GM23338 (cell line): ENCODE measurements at regions not wholly inside any gene's neighbourhood (a gene's known extent, or its start where the extent isn't known, plus 50 kb on each side); places are given as distances from the start of the nearest gene placed in this dataset.

Source experiments
- ATAC-seq: fragments of 200-7000 bp; cut with Tn5 transposase; 3 replicates; pipeline ENCODE4 v1.9.1; 2020
- DNase-seq: peaks from one replicate; pipeline ENCODE4 v3.0.0-alpha.2; 2015; ENCODE audit warnings: low spot score
- H2AFZ ChIP-seq: fragments of 200-600 bp; sonication (generic); 2 replicates; pipeline ENCODE4 v1.8.0; 2016; ENCODE audit warnings: antibody characterized with exemption, mild to moderate bottlenecking, moderate library complexity
- H3F3A ChIP-seq: fragments of 200-600 bp; sonication (generic); replicated peaks from 2 replicates; pipeline ENCODE4 v1.8.0; 2017; ENCODE audit warnings: antibody characterized with exemption, mixed run types, low read depth
- H3K27ac ChIP-seq: fragments of 200-600 bp; sonication (generic); 2 replicates; pipeline ENCODE4 v1.6.1; 2016; ENCODE audit warnings: low read depth
- H3K27me3 ChIP-seq: fragments of 200-600 bp; sonication (generic); 2 replicates; pipeline ENCODE4 v1.8.0; 2016; ENCODE audit warnings: mild to moderate bottlenecking, mixed run types, moderate library complexity; ENCODE audit not compliant: insufficient read depth
- H3K36me3 ChIP-seq: fragments of 200-600 bp; sonication (generic); 2 replicates; pipeline ENCODE4 v1.8.0; 2016; ENCODE audit warnings: mild to moderate bottlenecking; ENCODE audit not compliant: insufficient read depth
- H3K4me1 ChIP-seq: fragments of 200-600 bp; sonication (generic); 2 replicates; pipeline ENCODE4 v1.8.0; 2016; ENCODE audit warnings: mild to moderate bottlenecking, moderate library complexity; ENCODE audit not compliant: insufficient read depth
- H3K4me2 ChIP-seq: fragments of 200-600 bp; sonication (generic); 2 replicates; pipeline ENCODE4 v1.7.1; 2017; ENCODE audit warnings: mixed run types
- H3K4me3 ChIP-seq: fragments of 200-600 bp; sonication (generic); 2 replicates; pipeline ENCODE4 v1.6.1; 2016; ENCODE audit warnings: mixed run types
- H3K79me2 ChIP-seq: fragments of 200-600 bp; sonication (generic); replicated peaks from 2 replicates; pipeline ENCODE4 v1.8.0; 2017; ENCODE audit warnings: mild to moderate bottlenecking; ENCODE audit not compliant: insufficient read depth
- H3K9me2 ChIP-seq: fragments of 200-600 bp; sonication (generic); 2 replicates; pipeline ENCODE4 v1.8.0; 2017; ENCODE audit not compliant: insufficient read depth
- H4K20me1 ChIP-seq: fragments of 200-600 bp; sonication (generic); replicated peaks from 2 replicates; pipeline ENCODE4 v1.8.0; 2017; ENCODE audit warnings: mild to moderate bottlenecking; ENCODE audit not compliant: insufficient read depth
- H3K27ac Mint-ChIP-seq: 2 replicates; pipeline ENCODE4 v1.8.0; 2020; ENCODE audit warnings: inconsistent platforms, mild to moderate bottlenecking, moderate library complexity, mixed read lengths
- H3K27me3 Mint-ChIP-seq: 3 replicates; pipeline ENCODE4 v1.8.0; 2022; ENCODE audit warnings: low read depth, mild to moderate bottlenecking, moderate library complexity, mixed read lengths, inconsistent platforms; ENCODE audit not compliant: insufficient read depth, poor library complexity
- H3K36me3 Mint-ChIP-seq: 3 replicates; pipeline ENCODE4 v1.8.0; 2021; ENCODE audit warnings: low read depth, mild to moderate bottlenecking, inconsistent platforms, moderate library complexity, mixed read lengths
- H3K4me1 Mint-ChIP-seq: 3 replicates; pipeline ENCODE4 v1.8.0; 2020; ENCODE audit warnings: mild to moderate bottlenecking, inconsistent platforms, mixed read lengths
- H3K4me3 Mint-ChIP-seq: 3 replicates; pipeline ENCODE4 v1.8.0; 2021; ENCODE audit warnings: moderate library complexity, mild to moderate bottlenecking, inconsistent platforms, mixed read lengths
- H3K9me3 Mint-ChIP-seq: 3 replicates; pipeline ENCODE4 v1.8.0; 2020; ENCODE audit warnings: moderate library complexity, mild to moderate bottlenecking, inconsistent platforms, mixed read lengths
- CTCF ChIP-seq, 2 experiments: fragments of 200-600 bp in 1 of 2; sonication (generic) in 1 of 2; conservative IDR thresholded peaks; 2 replicates each; pipeline versions ENCODE4 v1.5.1 to v1.6.1; 2016 to 2017; ENCODE audit warnings: antibody characterized with exemption in 2 of 2, low read depth in 2 of 2, mild to moderate bottlenecking in 2 of 2, moderate library complexity in 1 of 2
- REST ChIP-seq: IDR thresholded peaks from one replicate; pipeline ENCODE4 v1.6.1; 2018; ENCODE audit warnings: antibody characterized with exemption; ENCODE audit not compliant: unreplicated experiment
- ZNF462 ChIP-seq: fragments of 250-450 bp; sonication (Bioruptor Pico); IDR thresholded peaks from 2 replicates; pipeline ENCODE4 v1.5.0; 2020; ENCODE audit warnings: mild to moderate bottlenecking, moderate library complexity

GRCh38 chr1:81607086-81607485 is 193.6 kb upstream of the ADGRL2 start (continued):
- no peak for TF ChIP-seq REST

- Histone ChIP-seq H2AFZ (no peak overlapping the region), H3K9me2 (0 out of 2 replicates have a peak, but pooled peaks cover 4% of the 10 kb centered on the region), H3K27me3 (peaks cover 3% of the 10 kb centered on the region; the same call in 1 of the 2 replicates), H3K79me2 (no peaks in the 10 kb centered on the region), H3K36me3 (no peaks in the 10 kb centered on the region), H4K20me1 (no peaks in the 10 kb centered on the region), H3K27ac (no peak overlapping the region), H3K4me2 (no peak overlapping the region), H3K4me1 (peaks cover 11% of the 10 kb centered on the region; the same call in 1 of the 2 replicates), H3F3A (no peaks in the 10 kb centered on the region), H3K4me3 (no peak overlapping the region)
- DNase-seq (no peak), ATAC-seq (no peak)
- no peaks in the 10 kb centered on the region; the same call in 2 of the 3 replicates for H3K9me3 Mint-ChIP-seq
- no peak overlapping the region for H3K4me3 Mint-ChIP-seq
- H3K36me3 Mint-ChIP-seq, result no peaks in the 10 kb centered on the region
- no peak overlapping the region for H3K27ac Mint-ChIP-seq
- TF ChIP-seq ZNF462 (CRISPR knock-in tag), result no peak
- no peak for TF ChIP-seq CTCF (conservative IDR thresholded peaks at IDR 0.05; ENCODE audit: low read depth in 2 of 2)
- H3K4me1 Mint-ChIP-seq, result peaks cover 22% of the 10 kb centered on the region
- H3K27me3 Mint-ChIP-seq, result peaks cover 10% of the 10 kb centered on the region
Measured at GRCh38 chr1:81606656-81607055, 194.1 kb upstream of the ADGRL2 start.
